ENCODE measurements at regions not wholly inside any gene's neighbourhood (a gene's known extent, or its start where the extent isn't known, plus 50 kb on each side); places are given as distances from the start of the nearest gene placed in this dataset.

- no peak overlapping the region for H3K4me3 ChIP-seq (ENCODE audit: low read depth in 2 of 2, low read length in 2 of 2)
- ATAC-seq (no peak), DNase-seq (ENCODE audit: low read depth, low spot score) (no peak)
- H3K9me3 ChIP-seq (ENCODE audit: control insufficient read depth, insufficient read depth, low read depth, low read length) = no peaks in the 10 kb centered on the region
- TF ChIP-seq SIN3A (IDR thresholded peaks at IDR 0.05; ENCODE audit: borderline replicate concordance, insufficient read depth, low read depth, low read length) = no peak
- ChIA-PET POLR2A (no interaction called here), CTCF (interaction anchor here (0.6 kb wide), 1 partner anchor 41 kb away, joined by 5 read pairs; no protein-coding TSS in a partner anchor)
- no peaks in the 10 kb centered on the region for H3K4me1 ChIP-seq (ENCODE audit: control insufficient read depth, insufficient read depth, low read length)
- in situ Hi-C loops (cut with HindIII; ENCODE audit: low pct_unique_long_range_greater_than_20kb, low sequenced_read_pairs) (no loop called here), intact Hi-C loops (cut with micrococcal nuclease; ENCODE audit: unreplicated experiment) (no loop called here)
- no peaks in the 10 kb centered on the region for H3K27me3 ChIP-seq (ENCODE audit: control insufficient read depth, insufficient read depth, low read length)
- H3K36me3 ChIP-seq (ENCODE audit: control insufficient read depth, insufficient read depth, low read length) = no peaks in the 10 kb centered on the region
- no peak overlapping the region for H3K27ac ChIP-seq (ENCODE audit: low read length)
- no TSS peak for BruUV-seq (replicated peaks)
These were observed 106.0 kb upstream of the NOVA1 start for GRCh38 chr14:26703686-26704366.

DNA sequence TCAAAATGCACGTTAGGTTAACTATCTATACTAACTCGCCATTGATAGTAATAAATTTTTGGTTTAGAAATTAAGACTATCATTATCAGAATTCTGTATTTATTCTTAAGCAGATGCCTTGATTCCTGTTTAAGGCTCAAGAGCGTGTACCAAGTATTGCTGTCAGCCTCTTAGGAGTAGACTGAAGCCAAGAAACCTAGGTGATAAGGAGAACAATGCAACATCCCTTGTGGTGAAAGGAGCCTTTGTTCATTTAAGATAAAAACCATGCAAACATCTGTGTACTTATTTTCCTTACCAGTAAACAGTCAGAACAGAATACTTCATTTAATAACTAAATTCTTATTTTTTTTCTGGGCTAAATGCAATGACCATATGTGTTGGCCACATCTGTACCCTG lies 109.4 kb upstream of the NOVA1 start:
- Histone ChIP-seq H3K36me3 (ENCODE audit: control insufficient read depth, insufficient read depth, low read length) (no peaks in the 10 kb centered on the region), H3K4me3 (ENCODE audit: low read depth in 2 of 2, low read length in 2 of 2) (no peak overlapping the region), H3K4me1 (ENCODE audit: control insufficient read depth, insufficient read depth, low read length) (no peaks in the 10 kb centered on the region), H3K27me3 (ENCODE audit: control insufficient read depth, insufficient read depth, low read length) (no peaks in the 10 kb centered on the region), H3K27ac (ENCODE audit: low read length) (no peak overlapping the region), H3K9me3 (ENCODE audit: control insufficient read depth, insufficient read depth, low read depth, low read length) (no peaks in the 10 kb centered on the region)
- no peak for DNase-seq (ENCODE audit: low read depth, low spot score)
- BruUV-seq (replicated peaks) = no TSS peak
- in situ Hi-C loops (cut with HindIII; ENCODE audit: low pct_unique_long_range_greater_than_20kb, low sequenced_read_pairs) (no loop called here), intact Hi-C loops (cut with micrococcal nuclease; ENCODE audit: unreplicated experiment) (no loop called here)
- ATAC-seq = no peak
- CTCF ChIA-PET = no interaction called here
- TF ChIP-seq REST (IDR thresholded peaks at IDR 0.05; ENCODE audit: insufficient read depth in 1 of 2, low read depth in 2 of 2, low read length in 1 of 2) (no peak), TCF7L2 (IDR thresholded peaks at IDR 0.05; ENCODE audit: low read depth, low read length) (no peak), SIN3A (IDR thresholded peaks at IDR 0.05; ENCODE audit: borderline replicate concordance, insufficient read depth, low read depth, low read length) (no peak), POLR2AphosphoS5 (IDR thresholded peaks at IDR 0.05; ENCODE audit: low read depth, low read length) (no peak), CTCF (IDR thresholded peaks at IDR 0.05) (no peak)
- POLR2A ChIA-PET = no interaction called here

GRCh38 chr14:26709019-26709418 lies 111.2 kb upstream of the NOVA1 start:
- ATAC-seq (no peak), DNase-seq (ENCODE audit: low read depth, low spot score) (no peak)
- intact Hi-C loops (cut with micrococcal nuclease; ENCODE audit: unreplicated experiment) = no loop called here
- Histone ChIP-seq H3K4me3 (ENCODE audit: low read depth in 2 of 2, low read length in 2 of 2) (no peak overlapping the region), H3K4me1 (ENCODE audit: control insufficient read depth, insufficient read depth, low read length) (no peaks in the 10 kb centered on the region), H3K27ac (ENCODE audit: low read length) (no peak overlapping the region), H3K36me3 (ENCODE audit: control insufficient read depth, insufficient read depth, low read length) (no peaks in the 10 kb centered on the region), H3K27me3 (ENCODE audit: control insufficient read depth, insufficient read depth, low read length) (no peaks in the 10 kb centered on the region), H3K9me3 (ENCODE audit: control insufficient read depth, insufficient read depth, low read depth, low read length) (no peaks in the 10 kb centered on the region)
- BruUV-seq (replicated peaks) = no TSS peak
- ChIA-PET POLR2A (no interaction called here), CTCF (no interaction called here)
- in situ Hi-C loops (cut with HindIII; ENCODE audit: low pct_unique_long_range_greater_than_20kb, low sequenced_read_pairs) = no loop called here
- TF ChIP-seq REST (IDR thresholded peaks at IDR 0.05; ENCODE audit: insufficient read depth in 1 of 2, low read depth in 2 of 2, low read length in 1 of 2) (no peak), POLR2AphosphoS5 (IDR thresholded peaks at IDR 0.05; ENCODE audit: low read depth, low read length) (no peak), SIN3A (IDR thresholded peaks at IDR 0.05; ENCODE audit: borderline replicate concordance, insufficient read depth, low read depth, low read length) (no peak), CTCF (IDR thresholded peaks at IDR 0.05) (no peak), TCF7L2 (IDR thresholded peaks at IDR 0.05; ENCODE audit: low read depth, low read length) (no peak)
